ENCODE measurements at regions not wholly inside any gene's neighbourhood (a gene's known extent, or its start where the extent isn't known, plus 50 kb on each side); places are given as distances from the start of the nearest gene placed in this dataset.

GRCh38 chr1:213650603-213651002 is 337.2 kb upstream of the PROX1 start:
- no peaks in the 10 kb centered on the region for H3K36me3 ChIP-seq (ENCODE audit: insufficient read depth, low read length)
- BruUV-seq (replicated peaks): no TSS peak

GRCh38 chr1:213651077-213651476 is 336.7 kb upstream of the PROX1 start:
- H3K27ac ChIP-seq (ENCODE audit: low read depth, low read length, poor library complexity, severe bottlenecking): no peak overlapping the region
- no peaks in the 10 kb centered on the region for H3K9me3 ChIP-seq (ENCODE audit: low read length)
- no peaks in the 10 kb centered on the region for H3K9me2 ChIP-seq (ENCODE audit: insufficient read depth, low read length)
- H3K4me1 ChIP-seq (ENCODE audit: insufficient read depth, low read length, poor library complexity, severe bottlenecking): no peaks in the 10 kb centered on the region
- no peak for DNase-seq (ENCODE audit: low spot score)
- TF ChIP-seq EZH2phosphoT487 (IDR thresholded peaks at IDR 0.05; ENCODE audit: borderline replicate concordance, low read depth, low read length): no peak
- TF ChIP-seq CTCF (conservative IDR thresholded peaks at IDR 0.05; ENCODE audit: low read length): no peak
- no TSS peak for BruUV-seq (replicated peaks)
- POLR2A ChIA-PET: interaction anchor here (1.0 kb wide), 1 partner anchor 392 kb away, joined by 4 read pairs; no protein-coding TSS in a partner anchor
- intact Hi-C loops (cut with micrococcal nuclease; ENCODE audit: unreplicated experiment): no loop called here
- H3K79me2 ChIP-seq (ENCODE audit: insufficient read depth, low read depth, low read length): no peaks in the 10 kb centered on the region
- H3K36me3 ChIP-seq (ENCODE audit: insufficient read depth, low read length): no peaks in the 10 kb centered on the region
- H3K4me3 ChIP-seq (ENCODE audit: low read depth, low read length, poor library complexity, severe bottlenecking): no peak overlapping the region
- H4K20me1 ChIP-seq (ENCODE audit: insufficient read depth, low read length): no peaks in the 10 kb centered on the region
- CTCF ChIA-PET (ENCODE audit: unreplicated experiment): interaction anchor here (1.1 kb wide), 1 partner anchor 10 kb away, joined by 3 read pairs; no protein-coding TSS in a partner anchor
- no peak overlapping the region for H2AFZ ChIP-seq (ENCODE audit: low read length)
- H3K4me2 ChIP-seq (ENCODE audit: low read length): no peak overlapping the region

More at GRCh38 chr1:213650603-213651002, 337.2 kb upstream of the PROX1 start:
- no peak overlapping the region for H3K4me2 ChIP-seq (ENCODE audit: low read length)
- ChIA-PET CTCF (ENCODE audit: unreplicated experiment) (no interaction called here), POLR2A (interaction anchor here (1.0 kb wide), 1 partner anchor 392 kb away, joined by 4 read pairs; no protein-coding TSS in a partner anchor)
- no peaks in the 10 kb centered on the region for H3K79me2 ChIP-seq (ENCODE audit: insufficient read depth, low read depth, low read length)
- H4K20me1 ChIP-seq (ENCODE audit: insufficient read depth, low read length): no peaks in the 10 kb centered on the region
- intact Hi-C loops (cut with micrococcal nuclease; ENCODE audit: unreplicated experiment): no loop called here
- H3K9me3 ChIP-seq (ENCODE audit: low read length): no peaks in the 10 kb centered on the region
- no peaks in the 10 kb centered on the region for H3K4me1 ChIP-seq (ENCODE audit: insufficient read depth, low read length, poor library complexity, severe bottlenecking)
- TF ChIP-seq EZH2phosphoT487 (IDR thresholded peaks at IDR 0.05; ENCODE audit: borderline replicate concordance, low read depth, low read length): no peak
- TF ChIP-seq CTCF (conservative IDR thresholded peaks at IDR 0.05; ENCODE audit: low read length): no peak
- no peak overlapping the region for H2AFZ ChIP-seq (ENCODE audit: low read length)
- no peaks in the 10 kb centered on the region for H3K9me2 ChIP-seq (ENCODE audit: insufficient read depth, low read length)
- no peak for DNase-seq (ENCODE audit: low spot score)
- no peak overlapping the region for H3K4me3 ChIP-seq (ENCODE audit: low read depth, low read length, poor library complexity, severe bottlenecking)
- no peak overlapping the region for H3K27ac ChIP-seq (ENCODE audit: low read depth, low read length, poor library complexity, severe bottlenecking)

- POLR2A ChIA-PET: no interaction called here
- Histone ChIP-seq H3K79me2 (ENCODE audit: insufficient read depth, low read depth, low read length) (no peaks in the 10 kb centered on the region), H2AFZ (ENCODE audit: low read length) (no peak overlapping the region), H3K4me3 (ENCODE audit: low read depth, low read length, poor library complexity, severe bottlenecking) (no peak overlapping the region), H3K9me3 (ENCODE audit: low read length) (no peaks in the 10 kb centered on the region), H3K27ac (ENCODE audit: low read depth, low read length, poor library complexity, severe bottlenecking) (no peak overlapping the region), H3K4me2 (ENCODE audit: low read length) (no peak overlapping the region), H4K20me1 (ENCODE audit: insufficient read depth, low read length) (no peaks in the 10 kb centered on the region), H3K9me2 (ENCODE audit: insufficient read depth, low read length) (no peaks in the 10 kb centered on the region), H3K4me1 (ENCODE audit: insufficient read depth, low read length, poor library complexity, severe bottlenecking) (no peaks in the 10 kb centered on the region), H3K36me3 (ENCODE audit: insufficient read depth, low read length) (no peaks in the 10 kb centered on the region)
- CTCF ChIA-PET (ENCODE audit: unreplicated experiment): interaction anchor here (1.1 kb wide), 1 partner anchor 11 kb away, joined by 3 read pairs; no protein-coding TSS in a partner anchor
- TF ChIP-seq CTCF (conservative IDR thresholded peaks at IDR 0.05; ENCODE audit: low read length) (no peak), EZH2phosphoT487 (IDR thresholded peaks at IDR 0.05; ENCODE audit: borderline replicate concordance, low read depth, low read length) (no peak)
- DNase-seq (ENCODE audit: low spot score): no peak
- intact Hi-C loops (cut with micrococcal nuclease; ENCODE audit: unreplicated experiment): no loop called here
- no TSS peak for BruUV-seq (replicated peaks)
These were observed 335.7 kb upstream of the PROX1 start for GRCh38 chr1:213652109-213652508.
